Cardiac muscle cell (in vitro differentiated cells and primary cell): ENCODE measurements at regions not wholly inside any gene's neighbourhood (a gene's known extent, or its start where the extent isn't known, plus 50 kb on each side); places are given as distances from the start of the nearest gene placed in this dataset.

ENCODE experiments used
- DNase-seq, 2 donors: peaks; one replicate each; pipeline versions ENCODE4 v3.0.0 to v3.0.0-alpha.2; 2010 to 2017; ENCODE audit warnings: low read depth in 1 of 2, low spot score in 1 of 2
- H3K27ac ChIP-seq: fragments of 200-600 bp; sonication (generic); 2 replicates; pipeline ENCODE4 v1.5.1; 2016
- H3K27me3 ChIP-seq: fragments of 200-600 bp; sonication (generic); 2 replicates; pipeline ENCODE4 v1.6.0; 2016; ENCODE audit warnings: control low read depth
- H3K36me3 ChIP-seq: fragments of 200-600 bp; sonication (generic); 2 replicates; pipeline ENCODE4 v1.5.1; 2016; ENCODE audit warnings: control low read depth
- H3K4me1 ChIP-seq: fragments of 200-600 bp; sonication (generic); 2 replicates; pipeline ENCODE4 v1.8.1; 2017; ENCODE audit warnings: low read depth, mild to moderate bottlenecking, mixed run types
- H3K4me3 ChIP-seq: fragments of 200-600 bp; sonication (generic); 2 replicates; pipeline ENCODE4 v1.5.1; 2016; ENCODE audit warnings: mild to moderate bottlenecking
- H3K9me3 ChIP-seq: fragments of 200-600 bp; sonication (generic); 2 replicates; pipeline ENCODE4 v1.5.1; 2017; ENCODE audit warnings: low read depth, mild to moderate bottlenecking, control low read depth
- TF ChIP-seq, protein P1 (sequence below): IDR thresholded peaks from 2 replicates; pipeline ENCODE4 v1.5.1; 2012; ENCODE audit warnings: low read depth, mild to moderate bottlenecking, low read length

DNA sequence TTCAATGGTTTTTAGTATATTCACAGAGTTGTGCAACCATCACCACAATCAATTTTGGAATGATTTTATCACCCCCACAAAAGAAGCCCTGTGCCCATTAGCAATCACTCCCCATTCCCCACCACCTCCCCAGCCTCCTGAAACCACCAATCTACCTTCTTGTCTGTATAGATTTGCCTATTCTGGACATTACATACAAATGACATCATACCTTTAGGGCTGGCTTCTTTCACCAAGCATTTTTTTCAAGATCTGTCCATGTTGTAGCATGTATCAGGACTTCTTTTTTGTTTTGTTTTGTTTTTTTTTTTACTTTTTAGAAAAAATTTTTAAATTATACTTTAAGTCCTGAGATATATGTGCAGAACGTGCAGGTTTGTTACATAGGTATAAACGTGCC, 108.1 kb downstream of the RTL9 start:
- Histone ChIP-seq H3K27me3 (no peaks in the 10 kb centered on the region), H3K27ac (no peak overlapping the region), H3K9me3 (no peaks in the 10 kb centered on the region), H3K4me1 (no peaks in the 10 kb centered on the region), H3K4me3 (no peak overlapping the region), H3K36me3 (no peaks in the 10 kb centered on the region)
- no peak for DNase-seq
- TF ChIP-seq, protein P1, sequence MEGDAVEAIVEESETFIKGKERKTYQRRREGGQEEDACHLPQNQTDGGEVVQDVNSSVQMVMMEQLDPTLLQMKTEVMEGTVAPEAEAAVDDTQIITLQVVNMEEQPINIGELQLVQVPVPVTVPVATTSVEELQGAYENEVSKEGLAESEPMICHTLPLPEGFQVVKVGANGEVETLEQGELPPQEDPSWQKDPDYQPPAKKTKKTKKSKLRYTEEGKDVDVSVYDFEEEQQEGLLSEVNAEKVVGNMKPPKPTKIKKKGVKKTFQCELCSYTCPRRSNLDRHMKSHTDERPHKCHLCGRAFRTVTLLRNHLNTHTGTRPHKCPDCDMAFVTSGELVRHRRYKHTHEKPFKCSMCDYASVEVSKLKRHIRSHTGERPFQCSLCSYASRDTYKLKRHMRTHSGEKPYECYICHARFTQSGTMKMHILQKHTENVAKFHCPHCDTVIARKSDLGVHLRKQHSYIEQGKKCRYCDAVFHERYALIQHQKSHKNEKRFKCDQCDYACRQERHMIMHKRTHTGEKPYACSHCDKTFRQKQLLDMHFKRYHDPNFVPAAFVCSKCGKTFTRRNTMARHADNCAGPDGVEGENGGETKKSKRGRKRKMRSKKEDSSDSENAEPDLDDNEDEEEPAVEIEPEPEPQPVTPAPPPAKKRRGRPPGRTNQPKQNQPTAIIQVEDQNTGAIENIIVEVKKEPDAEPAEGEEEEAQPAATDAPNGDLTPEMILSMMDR, result no peak

DNA sequence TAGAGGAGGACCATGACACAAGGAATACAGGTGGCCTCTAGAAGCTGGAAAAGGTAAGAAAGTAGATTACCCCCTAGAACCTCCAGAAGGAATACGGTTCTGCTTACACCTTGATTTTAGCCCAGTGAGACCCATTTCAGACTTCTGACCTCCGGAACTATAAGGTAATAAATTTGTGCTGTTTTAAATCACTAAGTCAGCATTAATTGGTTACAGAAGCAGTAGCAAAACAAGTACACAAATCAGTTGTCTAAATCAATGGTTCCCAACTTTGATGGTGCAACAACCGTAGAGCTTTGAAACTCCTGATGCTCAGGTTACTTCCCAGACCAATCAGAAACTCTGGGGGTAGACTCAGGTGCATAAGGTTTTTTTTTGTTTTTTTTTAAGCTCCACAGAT, 113.6 kb downstream of the RTL9 start:
- no peak for DNase-seq
- TF ChIP-seq, protein P1, result no peak
- H3K4me3 ChIP-seq, result no peak overlapping the region
- no peak overlapping the region for H3K27ac ChIP-seq
- H3K27me3 ChIP-seq, result no peaks in the 10 kb centered on the region
- H3K4me1 ChIP-seq, result no peaks in the 10 kb centered on the region
- no peaks in the 10 kb centered on the region for H3K36me3 ChIP-seq
- no peaks in the 10 kb centered on the region for H3K9me3 ChIP-seq

GRCh38 chrX:110477593-110478228, 119.1 kb downstream of the RTL9 start:
- H3K4me3 ChIP-seq, result no peak overlapping the region
- TF ChIP-seq, protein P1, result no peak

DNA sequence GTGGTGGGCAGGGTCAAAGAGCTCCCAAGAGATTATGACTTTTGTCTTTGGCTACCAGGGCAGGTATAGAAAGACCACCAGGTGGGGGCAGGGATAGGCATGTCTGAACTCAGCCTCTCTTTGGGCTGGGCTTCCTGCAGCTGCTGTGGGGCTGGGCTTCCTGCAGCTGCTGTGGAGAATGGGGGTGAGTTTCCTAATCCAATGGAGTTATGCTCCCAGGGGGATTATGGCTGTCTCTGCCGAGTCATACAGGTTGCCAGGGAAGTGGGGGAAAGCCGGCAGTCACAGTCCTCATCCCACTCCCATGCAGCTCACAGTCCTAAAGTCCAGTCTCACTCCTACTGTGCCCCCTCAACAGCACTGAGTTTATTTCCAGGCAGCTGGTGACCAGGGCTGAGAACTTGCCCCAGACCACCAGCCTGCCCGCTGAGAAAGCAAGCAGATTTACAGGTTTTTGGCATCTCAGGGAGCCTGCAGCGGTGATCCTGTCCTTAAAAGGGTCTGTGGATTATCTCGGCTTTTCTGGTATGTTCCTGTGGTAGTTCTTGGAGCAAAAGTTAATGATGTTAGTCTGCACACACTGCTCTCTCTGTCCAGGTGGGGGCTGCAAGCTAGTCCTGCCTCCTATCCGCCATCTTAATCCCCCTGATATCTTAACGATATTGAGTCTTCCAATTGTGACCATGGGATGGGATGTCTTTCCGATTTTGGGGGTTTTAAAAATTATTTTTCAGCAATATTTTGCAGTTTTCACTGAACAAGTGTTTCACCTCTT, 133.4 kb downstream of the RTL9 start:
- Histone ChIP-seq H3K4me3 (no peak overlapping the region), H3K9me3 (no peaks in the 10 kb centered on the region), H3K27ac (no peak overlapping the region), H3K36me3 (no peaks in the 10 kb centered on the region), H3K4me1 (no peaks in the 10 kb centered on the region), H3K27me3 (no peaks in the 10 kb centered on the region)
- DNase-seq, result no peak
- TF ChIP-seq, protein P1, result no peak

More at GRCh38 chrX:110477593-110478228, 119.1 kb downstream of the RTL9 start:
- Histone ChIP-seq H3K27me3 (no peaks in the 10 kb centered on the region), H3K27ac (no peak overlapping the region), H3K36me3 (no peaks in the 10 kb centered on the region), H3K4me1 (no peaks in the 10 kb centered on the region), H3K9me3 (no peaks in the 10 kb centered on the region)
- DNase-seq, result no peak

GRCh38 chrX:110504947-110505346, 146.3 kb downstream of the RTL9 start:
- DNase-seq, result no peak
- Histone ChIP-seq H3K27me3 (no peaks in the 10 kb centered on the region), H3K36me3 (no peaks in the 10 kb centered on the region), H3K4me3 (no peak overlapping the region), H3K27ac (no peak overlapping the region), H3K4me1 (no peaks in the 10 kb centered on the region), H3K9me3 (no peaks in the 10 kb centered on the region)
- TF ChIP-seq, protein P1, result no peak
